Nephron (organoid): ENCODE measurements at regions not wholly inside any gene's neighbourhood (a gene's known extent, or its start where the extent isn't known, plus 50 kb on each side); places are given as distances from the start of the nearest gene placed in this dataset.

Source experiments
- H3K27ac Mint-ChIP-seq, 3 experiments: 2 replicates each; pipeline ENCODE4 v1.8.0; 2020; ENCODE audit warnings: mixed read lengths in 3 of 3, mild to moderate bottlenecking in 2 of 3, moderate library complexity in 1 of 3
- H3K27me3 Mint-ChIP-seq: 2 replicates; pipeline ENCODE4 v1.8.0; 2021; ENCODE audit warnings: low read depth, mild to moderate bottlenecking, moderate library complexity, mixed read lengths
- H3K36me3 Mint-ChIP-seq: 2 replicates; pipeline ENCODE4 v1.8.0; 2020; ENCODE audit warnings: low read depth, mixed read lengths
- H3K4me1 Mint-ChIP-seq: 2 replicates; pipeline ENCODE4 v1.8.0; 2020; ENCODE audit warnings: mixed read lengths
- H3K4me3 Mint-ChIP-seq, 3 experiments: 2 replicates each; pipeline ENCODE4 v1.8.0; 2020; ENCODE audit warnings: mild to moderate bottlenecking in 3 of 3, mixed read lengths in 3 of 3, moderate library complexity in 2 of 3
- H3K9me3 Mint-ChIP-seq: 2 replicates; pipeline ENCODE4 v1.8.0; 2020; ENCODE audit warnings: mixed read lengths
- TF ChIP-seq, protein P1 (sequence below), 3 experiments: fragments of 200-600 bp; sonication (generic); IDR thresholded peaks; one replicate each; pipeline ENCODE4 v1.5.0; 2021; ENCODE audit warnings: antibody characterized with exemption in 3 of 3; ENCODE audit not compliant: unreplicated experiment in 3 of 3

DNA sequence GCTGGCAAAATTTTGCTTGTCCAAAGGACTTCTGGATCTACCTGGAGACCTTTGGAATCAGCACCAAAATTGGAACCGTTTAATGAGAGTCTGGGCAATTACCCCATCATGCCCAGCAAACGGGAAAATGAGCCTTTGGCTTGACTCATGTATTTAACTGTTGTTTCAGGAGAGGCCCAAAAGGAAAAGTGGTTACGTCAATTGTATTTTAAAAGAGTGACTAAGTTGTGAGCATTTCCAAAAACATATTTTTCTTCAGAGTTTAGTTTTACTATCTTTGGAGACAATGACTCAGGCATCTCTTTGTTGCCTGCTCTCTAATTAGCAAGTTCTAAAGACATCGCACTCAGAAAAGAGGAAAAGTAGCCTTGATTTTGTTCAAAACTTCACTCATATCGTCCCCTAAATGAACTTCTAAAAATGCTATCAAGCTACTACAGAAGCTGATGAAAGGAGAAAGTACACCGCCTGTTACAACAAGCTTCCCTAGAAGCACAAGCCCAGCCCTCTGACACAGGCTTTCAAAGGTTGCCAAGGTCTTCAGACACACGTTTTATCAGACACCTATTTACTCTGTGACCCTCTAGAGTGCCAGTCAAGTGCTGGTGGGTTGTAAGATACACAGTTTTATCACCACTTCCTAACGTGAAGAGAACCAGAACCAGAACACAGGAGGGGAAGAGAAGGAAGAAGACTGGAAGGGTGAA is 146.2 kb downstream of the TBX18 start:
- H3K27me3 Mint-ChIP-seq: no peaks in the 10 kb centered on the region
- H3K4me3 Mint-ChIP-seq: no peak overlapping the region
- TF ChIP-seq, protein P1, sequence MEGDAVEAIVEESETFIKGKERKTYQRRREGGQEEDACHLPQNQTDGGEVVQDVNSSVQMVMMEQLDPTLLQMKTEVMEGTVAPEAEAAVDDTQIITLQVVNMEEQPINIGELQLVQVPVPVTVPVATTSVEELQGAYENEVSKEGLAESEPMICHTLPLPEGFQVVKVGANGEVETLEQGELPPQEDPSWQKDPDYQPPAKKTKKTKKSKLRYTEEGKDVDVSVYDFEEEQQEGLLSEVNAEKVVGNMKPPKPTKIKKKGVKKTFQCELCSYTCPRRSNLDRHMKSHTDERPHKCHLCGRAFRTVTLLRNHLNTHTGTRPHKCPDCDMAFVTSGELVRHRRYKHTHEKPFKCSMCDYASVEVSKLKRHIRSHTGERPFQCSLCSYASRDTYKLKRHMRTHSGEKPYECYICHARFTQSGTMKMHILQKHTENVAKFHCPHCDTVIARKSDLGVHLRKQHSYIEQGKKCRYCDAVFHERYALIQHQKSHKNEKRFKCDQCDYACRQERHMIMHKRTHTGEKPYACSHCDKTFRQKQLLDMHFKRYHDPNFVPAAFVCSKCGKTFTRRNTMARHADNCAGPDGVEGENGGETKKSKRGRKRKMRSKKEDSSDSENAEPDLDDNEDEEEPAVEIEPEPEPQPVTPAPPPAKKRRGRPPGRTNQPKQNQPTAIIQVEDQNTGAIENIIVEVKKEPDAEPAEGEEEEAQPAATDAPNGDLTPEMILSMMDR (IDR thresholded peaks at IDR 0.05; ENCODE audit: unreplicated experiment in 3 of 3): no peak
- H3K9me3 Mint-ChIP-seq: peaks cover 11% of the 10 kb centered on the region
- no peak overlapping the region for H3K27ac Mint-ChIP-seq
- H3K36me3 Mint-ChIP-seq: peaks cover 5% of the 10 kb centered on the region
- H3K4me1 Mint-ChIP-seq: no peaks in the 10 kb centered on the region

DNA sequence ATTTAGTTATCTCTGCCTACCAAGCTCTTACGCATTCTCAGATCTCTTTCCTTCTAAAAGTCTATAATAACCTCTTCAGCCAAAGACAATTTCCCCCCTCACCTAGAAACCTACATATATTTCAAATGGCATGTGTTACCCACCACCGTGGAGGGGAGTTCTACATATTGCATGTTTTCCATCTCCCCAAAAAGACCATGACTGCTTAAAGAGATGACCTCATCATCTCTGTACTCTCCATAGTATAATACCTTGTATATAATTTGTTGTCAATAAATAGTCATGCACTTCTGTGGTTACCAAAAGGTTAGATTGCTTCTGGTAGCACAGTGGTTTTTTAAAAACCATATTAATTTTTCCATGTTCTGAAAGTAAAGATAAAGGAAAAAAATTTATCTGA is 148.4 kb downstream of the TBX18 start:
- no peak overlapping the region for H3K4me3 Mint-ChIP-seq
- H3K4me1 Mint-ChIP-seq: no peaks in the 10 kb centered on the region
- no peaks in the 10 kb centered on the region for H3K9me3 Mint-ChIP-seq
- H3K36me3 Mint-ChIP-seq: no peaks in the 10 kb centered on the region
- TF ChIP-seq, protein P1 (IDR thresholded peaks at IDR 0.05; ENCODE audit: unreplicated experiment in 3 of 3): no peak
- no peak overlapping the region for H3K27ac Mint-ChIP-seq
- no peaks in the 10 kb centered on the region for H3K27me3 Mint-ChIP-seq

DNA sequence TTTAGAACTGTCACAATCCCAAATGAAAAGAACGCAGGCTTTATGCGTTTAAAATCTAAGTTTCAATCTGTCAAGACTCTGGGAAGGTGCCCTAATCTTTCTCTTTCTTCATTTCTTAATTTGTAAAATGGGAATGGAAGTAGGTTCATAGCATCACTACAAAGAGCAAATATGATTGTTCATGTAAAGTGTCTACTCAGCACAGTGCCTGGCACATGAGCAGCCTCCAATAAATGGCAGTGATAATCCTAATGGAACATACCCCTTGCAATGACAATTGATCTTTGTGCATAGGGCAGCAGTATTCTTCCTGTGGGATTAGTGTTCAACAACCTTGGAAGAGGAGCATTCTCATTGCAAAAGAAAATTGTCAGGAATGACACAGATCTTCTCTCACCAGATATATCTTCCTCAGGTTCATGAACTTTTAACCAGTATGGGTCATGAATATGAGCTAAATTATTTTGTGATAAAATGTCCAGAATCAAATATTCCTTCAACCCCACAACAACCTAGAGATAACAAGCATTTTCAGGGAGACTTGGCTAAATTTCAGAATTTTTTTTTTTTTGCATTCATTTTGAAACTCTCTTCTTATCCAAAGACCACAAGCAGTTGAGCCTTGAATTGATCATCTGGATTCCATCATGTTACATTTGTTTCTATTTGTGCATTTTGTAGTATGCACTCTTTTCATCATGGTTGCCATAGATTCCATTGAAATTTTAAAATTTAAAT is 149.1 kb downstream of the TBX18 start:
- Mint-ChIP-seq H3K9me3 (no peaks in the 10 kb centered on the region), H3K27me3 (no peaks in the 10 kb centered on the region), H3K4me1 (no peaks in the 10 kb centered on the region), H3K27ac (no peak overlapping the region), H3K4me3 (no peak overlapping the region), H3K36me3 (no peaks in the 10 kb centered on the region)
- TF ChIP-seq, protein P1 (IDR thresholded peaks at IDR 0.05; ENCODE audit: unreplicated experiment in 3 of 3): no peak

DNA sequence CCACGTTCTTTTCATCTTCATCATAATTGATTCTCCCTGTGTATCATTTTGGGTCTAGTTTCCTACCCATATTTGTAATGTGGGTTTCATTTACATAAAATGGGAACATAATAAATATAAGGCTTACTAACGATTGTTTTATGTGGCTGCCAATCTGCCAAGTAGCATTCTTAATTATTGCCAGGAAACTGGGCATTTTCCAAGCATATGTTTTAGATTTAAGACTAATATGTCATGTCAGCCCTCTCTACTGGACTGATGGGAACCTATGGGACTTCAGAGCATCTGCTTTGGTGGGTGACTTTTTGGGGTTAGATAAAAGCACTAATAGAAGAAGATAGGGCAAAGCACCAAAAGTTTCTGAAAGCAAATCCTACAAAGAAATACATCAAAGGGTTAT is 157.5 kb downstream of the TBX18 start:
- no peak overlapping the region for H3K4me3 Mint-ChIP-seq

DNA sequence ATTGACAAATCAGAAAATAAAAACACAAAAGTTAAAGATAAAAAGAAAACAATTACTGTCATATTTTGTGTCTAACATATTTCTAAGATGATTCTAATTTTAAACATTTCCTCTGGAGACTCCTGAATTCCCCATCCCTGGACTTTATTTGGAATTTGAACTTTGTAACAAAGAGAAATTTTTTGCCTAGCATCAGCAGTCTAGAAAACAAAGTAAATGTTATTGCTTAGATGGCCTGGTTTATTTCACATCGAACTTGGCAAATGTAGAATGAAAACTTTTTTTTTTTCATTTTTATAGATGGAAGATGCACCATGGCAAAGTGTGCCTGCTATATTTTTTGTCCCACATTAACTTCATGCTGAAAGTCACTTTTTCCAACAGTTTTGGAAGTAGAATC is 159.1 kb downstream of the TBX18 start:
- no peak overlapping the region for H3K4me3 Mint-ChIP-seq
- H3K4me1 Mint-ChIP-seq: no peaks in the 10 kb centered on the region
- no peaks in the 10 kb centered on the region for H3K36me3 Mint-ChIP-seq
- TF ChIP-seq, protein P1 (IDR thresholded peaks at IDR 0.05; ENCODE audit: unreplicated experiment in 3 of 3): no peak
- H3K27me3 Mint-ChIP-seq: no peaks in the 10 kb centered on the region
- H3K27ac Mint-ChIP-seq: no peak overlapping the region
- peaks cover 3% of the 10 kb centered on the region for H3K9me3 Mint-ChIP-seq

More for the DNA sequence above, 157.5 kb downstream of the TBX18 start:
- Mint-ChIP-seq H3K9me3 (peaks cover 3% of the 10 kb centered on the region), H3K27me3 (no peaks in the 10 kb centered on the region), H3K36me3 (no peaks in the 10 kb centered on the region), H3K4me1 (no peaks in the 10 kb centered on the region), H3K27ac (no peak overlapping the region)
- TF ChIP-seq, protein P1 (IDR thresholded peaks at IDR 0.05; ENCODE audit: unreplicated experiment in 3 of 3): no peak
